GM12878 (cell line): ENCODE measurements at regions not wholly inside any gene's neighbourhood (a gene's known extent, or its start where the extent isn't known, plus 50 kb on each side); places are given as distances from the start of the nearest gene placed in this dataset.

Experiments used
- ATAC-seq: fragments of 200-7000 bp; cut with Tn5 transposase; 3 replicates; pipeline ENCODE4 v1.9.1; 2020; ENCODE audit warnings: mild to moderate bottlenecking, moderate library complexity
- BruUV-seq: library from RNA; stranded (reverse); fragments of 400-500 nt; replicated peaks from 2 replicates; lab custom pipeline; 2021; lab: Mats Ljungman, UMichigan
- CTCF ChIA-PET: fragments of 300-600 bp; sonication (Branson Sonifier 250); formaldehyde crosslinking; extraction: SDS; loops from one replicate; lab custom pipeline; 2021; ENCODE audit warnings: inconsistent platforms; lab: Yijun Ruan, JAX
- POLR2A ChIA-PET: fragments of 350-600 bp; formaldehyde crosslinking; extraction: SDS; loops from one replicate; lab custom pipeline; 2021; ENCODE audit warnings: inconsistent platforms; lab: Charles Lee
- RAD21 ChIA-PET: fragments of 300-600 bp; sonication (Branson Sonifier 250); formaldehyde crosslinking; loops from one replicate; lab custom pipeline; 2023; ENCODE audit warnings: antibody characterized with exemption; ENCODE audit not compliant: unreplicated experiment; lab: Charles Lee
- SMC1A ChIA-PET: fragments of 300-600 bp; sonication (Branson Sonifier 250); formaldehyde crosslinking; loops from one replicate; lab custom pipeline; 2023; ENCODE audit not compliant: unreplicated experiment, uncharacterized antibody; lab: Charles Lee
- DNase-seq: peaks from one replicate; pipeline ENCODE4 v3.0.0-alpha.2; 2011; ENCODE audit warnings: low read depth, low spot score
- FAIRE-seq: peaks from 3 replicates; lab custom pipeline; 2011; peaks lifted over from hg19 to GRCh38; lab: Jason Lieb, UNC
- H2AFZ ChIP-seq: 2 replicates; pipeline ENCODE4 v1.6.0; 2011; ENCODE audit warnings: low read depth, low read length, control low read depth; ENCODE audit not compliant: control insufficient read depth
- H3K27ac ChIP-seq: 2 replicates; pipeline ENCODE4 v1.5.1; 2011; ENCODE audit warnings: control low read depth; ENCODE audit not compliant: control insufficient read depth, insufficient read depth
- H3K27me3 ChIP-seq, 2 experiments: replicated peaks in 1 of 2; 2 replicates each; pipeline versions ENCODE4 v1.6.0 to v1.6.1; 2011; ENCODE audit warnings: low read length in 1 of 2; ENCODE audit not compliant: control insufficient read depth in 2 of 2, insufficient read depth in 2 of 2
- H3K36me3 ChIP-seq, 2 experiments: 2 replicates each; pipeline ENCODE4 v1.5.1; 2011; ENCODE audit warnings: low read length in 1 of 2; ENCODE audit not compliant: control insufficient read depth in 2 of 2, insufficient read depth in 2 of 2
- H3K4me1 ChIP-seq: 2 replicates; pipeline ENCODE4 v1.6.1; 2011; ENCODE audit warnings: mild to moderate bottlenecking, low read length, moderate library complexity, mixed read lengths; ENCODE audit not compliant: control insufficient read depth, insufficient read depth
- H3K4me2 ChIP-seq: 2 replicates; pipeline ENCODE4 v1.6.0; 2011; ENCODE audit warnings: control low read depth; ENCODE audit not compliant: control insufficient read depth, insufficient read depth
- H3K4me3 ChIP-seq: fragments of 200-600 bp; sonication (generic); 2 replicates; pipeline ENCODE4 v1.5.1; 2016
- H3K79me2 ChIP-seq: 2 replicates; pipeline ENCODE4 v1.6.0; 2011; ENCODE audit warnings: low read length; ENCODE audit not compliant: control insufficient read depth, insufficient read depth
- H3K9ac ChIP-seq: 2 replicates; pipeline ENCODE4 v1.8.0; 2011; ENCODE audit warnings: low read length, control low read depth, mixed read lengths; ENCODE audit not compliant: control insufficient read depth, insufficient read depth
- H3K9me3 ChIP-seq: replicated peaks from 3 replicates; pipeline ENCODE4 v1.5.1; 2011; ENCODE audit warnings: mild to moderate bottlenecking, low read length; ENCODE audit not compliant: control insufficient read depth, insufficient read depth
- H4K20me1 ChIP-seq: 2 replicates; pipeline ENCODE4 v1.6.0; 2011; ENCODE audit not compliant: control insufficient read depth, insufficient read depth
- ASH2L ChIP-seq: fragments of 300-600, 200-600 bp; sonication (generic); IDR thresholded peaks from 2 replicates; pipeline ENCODE4 v1.6.1; 2017; ENCODE audit warnings: low read depth, mild to moderate bottlenecking, borderline replicate concordance
- CHD2 ChIP-seq: IDR thresholded peaks from 2 replicates; pipeline ENCODE4 v1.6.1; 2011; ENCODE audit warnings: low read depth, low read length, improper control_type of control experiment, borderline replicate concordance
- FOS ChIP-seq: IDR thresholded peaks from 3 replicates; pipeline ENCODE4 v1.6.1; 2011; ENCODE audit warnings: borderline replicate concordance; ENCODE audit not compliant: insufficient read length; ENCODE audit errors: extremely low read depth
- FOXM1 ChIP-seq: IDR thresholded peaks from 2 replicates; pipeline ENCODE4 v1.6.1; 2012; ENCODE audit warnings: low read depth, mild to moderate bottlenecking, inconsistent platforms, low read length, moderate library complexity
- SMARCA5 ChIP-seq: fragments of 450-650 bp; IDR thresholded peaks from 2 replicates; pipeline ENCODE4 v1.6.1; 2017; ENCODE audit warnings: mild to moderate bottlenecking
- SREBF2 ChIP-seq: IDR thresholded peaks from 2 replicates; pipeline ENCODE4 v1.6.1; 2012; ENCODE audit warnings: mild to moderate bottlenecking, low read length
- SUZ12 ChIP-seq: fragments of 200-600 bp; sonication (generic); IDR thresholded peaks from one replicate; pipeline ENCODE4 v1.6.1; 2018; ENCODE audit warnings: antibody characterized with exemption, mild to moderate bottlenecking; ENCODE audit not compliant: unreplicated experiment
- WGBS: methylation state at CpG from one replicate; pipeline ENCODE4 v1.1.6; 2016; ENCODE audit warnings: low lambda C conversion rate; ENCODE audit not compliant: insufficient replicate concordance, insufficient coverage; ENCODE audit errors: missing lambda C conversion rate; 5-methylcytosine and 5-hydroxymethylcytosine counted together
- in situ Hi-C: fragments of 300-500 bp; cut with MboI; formaldehyde crosslinking; loops from 9 replicates; pipeline ENCODE4 v1.14.3; 2018; ENCODE audit warnings: mixed read lengths
- intact Hi-C: fragments of 100-400 bp; cut with micrococcal nuclease; formaldehyde crosslinking; loops from one replicate; pipeline ENCODE4 v1.14.2; 2022; ENCODE audit not compliant: unreplicated experiment
- TF ChIP-seq, protein P1 (sequence below): IDR thresholded peaks from 2 replicates; pipeline ENCODE4 v1.6.1; 2012; ENCODE audit warnings: low read depth, low read length, improper control_type of control experiment
- TF ChIP-seq, protein P2 (sequence below): IDR thresholded peaks from 2 replicates; pipeline ENCODE4 v1.6.1; 2011; ENCODE audit warnings: mild to moderate bottlenecking, low read depth, low read length, moderate library complexity; ENCODE audit not compliant: insufficient replicate concordance

- no peaks in the 10 kb centered on the region for H3K79me2 ChIP-seq
- no peak overlapping the region for H3K9ac ChIP-seq
- ATAC-seq: no peak
- H3K27ac ChIP-seq: no peak overlapping the region
- H3K4me3 ChIP-seq: no peak overlapping the region
- 12% methylated on average over 7 of the region's 7 CpGs for WGBS
- intact Hi-C loops (no loop called here), in situ Hi-C loops (no loop called here)
- BruUV-seq: no TSS peak
- ChIA-PET RAD21 (no interaction called here), POLR2A (interaction anchor here (1.0 kb wide), 1 partner anchor 9 kb away, joined by 4 read pairs; no protein-coding TSS in a partner anchor), CTCF (no interaction called here), SMC1A (no interaction called here)
- no peaks in the 10 kb centered on the region for H3K27me3 ChIP-seq
- FAIRE-seq: no peak
- no peaks in the 10 kb centered on the region for H3K36me3 ChIP-seq
- no peak for DNase-seq
- H3K4me1 ChIP-seq: no peaks in the 10 kb centered on the region
- TF ChIP-seq SMARCA5 (no peak), FOS (no peak), FOXM1 (no peak), ASH2L (no peak), SREBF2 (no peak), CHD2 (no peak), SUZ12 (no peak)
- TF ChIP-seq, protein P1, sequence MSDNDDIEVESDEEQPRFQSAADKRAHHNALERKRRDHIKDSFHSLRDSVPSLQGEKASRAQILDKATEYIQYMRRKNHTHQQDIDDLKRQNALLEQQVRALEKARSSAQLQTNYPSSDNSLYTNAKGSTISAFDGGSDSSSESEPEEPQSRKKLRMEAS: no peak
- TF ChIP-seq, protein P2, sequence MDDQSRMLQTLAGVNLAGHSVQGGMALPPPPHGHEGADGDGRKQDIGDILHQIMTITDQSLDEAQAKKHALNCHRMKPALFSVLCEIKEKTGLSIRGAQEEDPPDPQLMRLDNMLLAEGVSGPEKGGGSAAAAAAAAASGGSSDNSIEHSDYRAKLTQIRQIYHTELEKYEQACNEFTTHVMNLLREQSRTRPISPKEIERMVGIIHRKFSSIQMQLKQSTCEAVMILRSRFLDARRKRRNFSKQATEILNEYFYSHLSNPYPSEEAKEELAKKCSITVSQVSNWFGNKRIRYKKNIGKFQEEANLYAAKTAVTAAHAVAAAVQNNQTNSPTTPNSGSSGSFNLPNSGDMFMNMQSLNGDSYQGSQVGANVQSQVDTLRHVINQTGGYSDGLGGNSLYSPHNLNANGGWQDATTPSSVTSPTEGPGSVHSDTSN: no peak
- H3K9me3 ChIP-seq: no peaks in the 10 kb centered on the region
- no peaks in the 10 kb centered on the region for H4K20me1 ChIP-seq
- no peak overlapping the region for H3K4me2 ChIP-seq
- H2AFZ ChIP-seq: no peak overlapping the region
Measured at GRCh38 chr9:107940616-107941595, 451.3 kb upstream of the KLF4 start.
